DND-41 (cell line): ENCODE measurements at regions not wholly inside any gene's neighbourhood (a gene's known extent, or its start where the extent isn't known, plus 50 kb on each side); places are given as distances from the start of the nearest gene placed in this dataset.

Experiments
- EZH2 ChIP-seq: IDR thresholded peaks from 3 replicates; pipeline ENCODE4 v1.6.1; 2012; ENCODE audit warnings: borderline replicate concordance, low read depth, mild to moderate bottlenecking, moderate library complexity, low read length, inconsistent platforms; ENCODE audit not compliant: severe bottlenecking
- TF ChIP-seq, protein P1 (sequence below): IDR thresholded peaks from 2 replicates; pipeline ENCODE4 v1.5.1; 2012; ENCODE audit warnings: borderline replicate concordance, low read length, moderate library complexity, mild to moderate bottlenecking; ENCODE audit not compliant: poor library complexity, severe bottlenecking; ENCODE audit errors: extremely low read depth

DNA sequence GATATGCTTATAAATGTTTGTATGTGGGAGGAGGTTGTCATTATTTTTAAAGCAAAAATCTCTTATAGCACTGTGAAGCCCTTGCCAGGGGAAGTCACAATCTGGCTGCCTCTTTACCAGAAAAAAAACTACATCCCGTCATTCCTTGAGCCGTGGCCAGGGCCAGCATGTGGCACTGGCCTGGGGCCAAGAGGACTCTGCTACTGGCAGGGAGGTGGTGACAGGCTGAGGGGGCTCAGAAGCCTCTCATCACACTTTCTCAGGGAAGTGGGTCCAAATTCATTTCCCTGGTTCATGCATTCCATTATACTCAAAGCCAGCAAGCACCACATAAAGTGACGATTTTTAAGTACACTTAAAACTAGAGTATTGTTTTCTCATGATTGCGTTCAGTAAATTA lies 457.3 kb downstream of the ZNF608 start:
- no peak for TF ChIP-seq EZH2
- TF ChIP-seq, protein P1, sequence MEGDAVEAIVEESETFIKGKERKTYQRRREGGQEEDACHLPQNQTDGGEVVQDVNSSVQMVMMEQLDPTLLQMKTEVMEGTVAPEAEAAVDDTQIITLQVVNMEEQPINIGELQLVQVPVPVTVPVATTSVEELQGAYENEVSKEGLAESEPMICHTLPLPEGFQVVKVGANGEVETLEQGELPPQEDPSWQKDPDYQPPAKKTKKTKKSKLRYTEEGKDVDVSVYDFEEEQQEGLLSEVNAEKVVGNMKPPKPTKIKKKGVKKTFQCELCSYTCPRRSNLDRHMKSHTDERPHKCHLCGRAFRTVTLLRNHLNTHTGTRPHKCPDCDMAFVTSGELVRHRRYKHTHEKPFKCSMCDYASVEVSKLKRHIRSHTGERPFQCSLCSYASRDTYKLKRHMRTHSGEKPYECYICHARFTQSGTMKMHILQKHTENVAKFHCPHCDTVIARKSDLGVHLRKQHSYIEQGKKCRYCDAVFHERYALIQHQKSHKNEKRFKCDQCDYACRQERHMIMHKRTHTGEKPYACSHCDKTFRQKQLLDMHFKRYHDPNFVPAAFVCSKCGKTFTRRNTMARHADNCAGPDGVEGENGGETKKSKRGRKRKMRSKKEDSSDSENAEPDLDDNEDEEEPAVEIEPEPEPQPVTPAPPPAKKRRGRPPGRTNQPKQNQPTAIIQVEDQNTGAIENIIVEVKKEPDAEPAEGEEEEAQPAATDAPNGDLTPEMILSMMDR, result no peak
